SK-N-MC (cell line): ENCODE measurements at regions not wholly inside any gene's neighbourhood (a gene's known extent, or its start where the extent isn't known, plus 50 kb on each side); places are given as distances from the start of the nearest gene placed in this dataset.

Source experiments
- DNase-seq: peaks from one replicate; pipeline ENCODE4 v3.0.0-alpha.2; 2011; ENCODE audit warnings: low read depth, low spot score
- H3K27ac ChIP-seq: fragments of 200-600 bp; sonication (generic); 2 replicates; pipeline ENCODE4 v1.5.1; 2016; ENCODE audit warnings: mixed run types
- H3K36me3 ChIP-seq: fragments of 200-600 bp; sonication (generic); 2 replicates; pipeline ENCODE4 v1.6.1; 2017; ENCODE audit warnings: antibody characterized with exemption, low read length, mixed read lengths; ENCODE audit not compliant: insufficient read depth
- H3K4me3 ChIP-seq: fragments of 200-600 bp; sonication (generic); 2 replicates; pipeline ENCODE4 v1.5.1; 2016
- H3K9ac ChIP-seq: fragments of 200-600 bp; sonication (generic); 2 replicates; pipeline ENCODE4 v1.8.0; 2017; ENCODE audit warnings: mixed run types, mixed read lengths; ENCODE audit not compliant: insufficient read length
- H3K9me3 ChIP-seq: fragments of 200-600 bp; sonication (generic); 2 replicates; pipeline ENCODE4 v1.6.1; 2017; ENCODE audit warnings: low read depth, mild to moderate bottlenecking, antibody characterized with exemption, low read length, moderate library complexity, mixed read lengths
- EZH2 ChIP-seq: fragments of 200-600 bp; sonication (generic); IDR thresholded peaks from one replicate; pipeline ENCODE4 v1.6.1; 2017; ENCODE audit warnings: antibody characterized with exemption
- FOXP2 ChIP-seq: optimal IDR thresholded peaks from 2 replicates; pipeline ENCODE3; 2011; ENCODE audit warnings: mild to moderate bottlenecking, moderate library complexity; ENCODE audit not compliant: insufficient read depth; ENCODE audit errors: extremely low read length, control extremely low read depth
- POLR2AphosphoS5 ChIP-seq: IDR thresholded peaks from 2 replicates; pipeline ENCODE4 v1.6.1; 2012; ENCODE audit warnings: mild to moderate bottlenecking, low read depth, low read length, borderline replicate concordance

- Histone ChIP-seq H3K9ac (no peak overlapping the region), H3K9me3 (no peaks in the 10 kb centered on the region), H3K4me3 (no peak overlapping the region), H3K27ac (no peak overlapping the region), H3K36me3 (no peaks in the 10 kb centered on the region)
- DNase-seq: no peak
- no peak for TF ChIP-seq POLR2AphosphoS5
- no peak for TF ChIP-seq EZH2
- no peak for TF ChIP-seq FOXP2
Measured at GRCh38 chr4:30929649-30930048, 209.5 kb downstream of the PCDH7 start.

GRCh38 chr4:30930276-30930675, 210.1 kb downstream of the PCDH7 start:
- H3K4me3 ChIP-seq: no peak overlapping the region
- H3K9ac ChIP-seq: no peak overlapping the region
- no peaks in the 10 kb centered on the region for H3K9me3 ChIP-seq
- H3K27ac ChIP-seq: no peak overlapping the region
- DNase-seq: no peak
- TF ChIP-seq EZH2: no peak
- TF ChIP-seq FOXP2: no peak
- no peak for TF ChIP-seq POLR2AphosphoS5
- H3K36me3 ChIP-seq: no peaks in the 10 kb centered on the region

GRCh38 chr4:30932581-30932980, 212.4 kb downstream of the PCDH7 start:
- H3K36me3 ChIP-seq: no peaks in the 10 kb centered on the region
- no peaks in the 10 kb centered on the region for H3K9me3 ChIP-seq
- no peak overlapping the region for H3K4me3 ChIP-seq
- H3K27ac ChIP-seq: no peak overlapping the region
- no peak overlapping the region for H3K9ac ChIP-seq
- DNase-seq: no peak
- TF ChIP-seq POLR2AphosphoS5 (no peak), FOXP2 (no peak), EZH2 (no peak)

GRCh38 chr4:30939069-30939468, 218.9 kb downstream of the PCDH7 start:
- H3K9me3 ChIP-seq: no peaks in the 10 kb centered on the region
- no peak overlapping the region for H3K27ac ChIP-seq
- H3K36me3 ChIP-seq: no peaks in the 10 kb centered on the region
- H3K4me3 ChIP-seq: no peak overlapping the region
- H3K9ac ChIP-seq: no peak overlapping the region
- TF ChIP-seq EZH2: no peak
- TF ChIP-seq FOXP2: no peak
- TF ChIP-seq POLR2AphosphoS5: no peak
- DNase-seq: no peak

GRCh38 chr4:30939684-30940083, 219.5 kb downstream of the PCDH7 start:
- TF ChIP-seq POLR2AphosphoS5 (no peak), FOXP2 (no peak), EZH2 (no peak)
- Histone ChIP-seq H3K36me3 (no peaks in the 10 kb centered on the region), H3K4me3 (no peak overlapping the region), H3K9me3 (no peaks in the 10 kb centered on the region), H3K27ac (no peak overlapping the region), H3K9ac (no peak overlapping the region)
- DNase-seq: no peak

GRCh38 chr4:30941641-30942040, 221.5 kb downstream of the PCDH7 start:
- no peak overlapping the region for H3K9ac ChIP-seq
- no peak overlapping the region for H3K4me3 ChIP-seq
- no peaks in the 10 kb centered on the region for H3K9me3 ChIP-seq
- no peak for TF ChIP-seq POLR2AphosphoS5
- no peak for TF ChIP-seq FOXP2
- no peak for TF ChIP-seq EZH2
- H3K36me3 ChIP-seq: no peaks in the 10 kb centered on the region
- DNase-seq: no peak
- no peak overlapping the region for H3K27ac ChIP-seq

GRCh38 chr4:30943356-30943755, 223.2 kb downstream of the PCDH7 start:
- Histone ChIP-seq H3K4me3 (no peak overlapping the region), H3K36me3 (no peaks in the 10 kb centered on the region), H3K9ac (no peak overlapping the region), H3K27ac (no peak overlapping the region), H3K9me3 (no peaks in the 10 kb centered on the region)
- DNase-seq: no peak
- TF ChIP-seq FOXP2 (no peak), POLR2AphosphoS5 (no peak), EZH2 (no peak)

GRCh38 chr4:30945586-30945985, 225.4 kb downstream of the PCDH7 start:
- Histone ChIP-seq H3K36me3 (no peaks in the 10 kb centered on the region), H3K9me3 (no peaks in the 10 kb centered on the region), H3K9ac (no peak overlapping the region), H3K27ac (no peak overlapping the region), H3K4me3 (no peak overlapping the region)
- DNase-seq: no peak
- no peak for TF ChIP-seq POLR2AphosphoS5
- no peak for TF ChIP-seq FOXP2
- TF ChIP-seq EZH2: no peak

- no peak for DNase-seq
- no peak overlapping the region for H3K9ac ChIP-seq
- H3K36me3 ChIP-seq: no peaks in the 10 kb centered on the region
- TF ChIP-seq FOXP2: no peak
- TF ChIP-seq EZH2: no peak
- no peak for TF ChIP-seq POLR2AphosphoS5
- no peak overlapping the region for H3K27ac ChIP-seq
- no peaks in the 10 kb centered on the region for H3K9me3 ChIP-seq
- no peak overlapping the region for H3K4me3 ChIP-seq
Measured at GRCh38 chr4:30946288-30946687, 226.1 kb downstream of the PCDH7 start.
